Breast epithelium (tissue), 3 donors: ENCODE measurements at regions not wholly inside any gene's neighbourhood (a gene's known extent, or its start where the extent isn't known, plus 50 kb on each side); places are given as distances from the start of the nearest gene placed in this dataset.

Source experiments
- CTCF ChIP-seq, 3 donors: fragments of 450-650 bp; IDR thresholded peaks; one replicate each; pipeline ENCODE4 v1.5.1; 2016 to 2017; ENCODE audit warnings: antibody characterized with exemption in 3 of 3, mild to moderate bottlenecking in 3 of 3, moderate library complexity in 3 of 3
- POLR2A ChIP-seq: fragments of 450-650 bp; IDR thresholded peaks from one replicate; pipeline ENCODE4 v1.6.1; 2016; ENCODE audit warnings: antibody characterized with exemption, mild to moderate bottlenecking, moderate library complexity

DNA sequence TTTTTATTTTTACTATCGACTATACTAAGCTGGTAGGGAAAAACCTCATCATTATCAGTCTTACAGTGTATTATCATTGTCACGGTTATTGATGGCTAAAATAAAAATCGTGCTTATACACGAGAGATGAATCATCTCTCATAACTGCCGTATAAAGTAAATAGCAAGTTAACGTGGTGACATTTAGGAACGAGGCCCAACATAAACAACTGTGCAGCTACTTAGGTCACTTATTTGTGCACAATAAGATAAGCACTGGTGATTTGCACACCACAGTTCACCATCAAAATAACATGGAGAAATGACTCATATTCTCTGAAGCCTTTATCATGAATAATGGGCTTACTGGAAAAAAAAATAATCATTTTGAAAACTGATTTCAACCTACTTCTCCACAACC, 482.0 kb upstream of the TENM3 start:
- TF ChIP-seq CTCF (IDR thresholded peaks at IDR 0.05) (no peak), POLR2A (no peak)
